ENCODE measurements at regions not wholly inside any gene's neighbourhood (a gene's known extent, or its start where the extent isn't known, plus 50 kb on each side); places are given as distances from the start of the nearest gene placed in this dataset.

- TF ChIP-seq FOSL1 (IDR thresholded peaks at IDR 0.05; ENCODE audit: low read depth) (no peak), ATF3 (IDR thresholded peaks at IDR 0.05) (no peak)
Observed at GRCh38 chr9:75728391-75728790, 162.1 kb upstream of the PCSK5 start.
